Stomach (tissue), 8 donors: ENCODE measurements at regions not wholly inside any gene's neighbourhood (a gene's known extent, or its start where the extent isn't known, plus 50 kb on each side); places are given as distances from the start of the nearest gene placed in this dataset.

ENCODE experiments used
- DNase-seq, 2 donors: peaks; one replicate each; pipeline versions ENCODE4 v3.0.0 to v3.0.0-alpha.2; 2013 to 2019
- H3K27ac ChIP-seq, 5 donors: fragments of 200-600 bp in 4 of 5; sonication (generic) in 4 of 5; one replicate each; pipeline ENCODE4 v1.5.1; 2013 to 2019; ENCODE audit warnings: mild to moderate bottlenecking in 1 of 5, moderate library complexity in 1 of 5
- H3K27me3 ChIP-seq, 3 donors: fragments of 200-600 bp; sonication (generic); one replicate each; pipeline ENCODE4 v1.5.1; 2017 to 2019; ENCODE audit warnings: mixed run types in 1 of 3
- H3K36me3 ChIP-seq, 4 donors: fragments of 200-600 bp; sonication (generic); 1 replicate in 3 of 4; 2 replicates in 1 of 4; pipeline ENCODE4 v1.5.1; 2016 to 2019
- H3K4me1 ChIP-seq, 4 donors: fragments of 200-600 bp; sonication (generic); one replicate each; pipeline ENCODE4 v1.5.1; 2016 to 2019
- H3K4me3 ChIP-seq, 4 donors: fragments of 200-600 bp; sonication (generic) in 3 of 4; one replicate each; pipeline ENCODE4 v1.5.1; 2016 to 2019; ENCODE audit warnings: mild to moderate bottlenecking in 1 of 4
- H3K9me3 ChIP-seq, 4 donors: fragments of 200-600 bp; sonication (generic); one replicate each; pipeline ENCODE4 v1.5.1; 2016 to 2019
- EP300 ChIP-seq: sonication (generic); formaldehyde crosslinking; IDR thresholded peaks from one replicate; pipeline ENCODE4 v1.6.1; 2017; ENCODE audit warnings: antibody characterized with exemption
- POLR2A ChIP-seq, 4 donors: fragments of 450-650 bp; IDR thresholded peaks; one replicate each; pipeline ENCODE4 v1.6.1; 2016; ENCODE audit warnings: antibody characterized with exemption in 4 of 4, control low read depth in 2 of 4, mild to moderate bottlenecking in 1 of 4, moderate library complexity in 1 of 4
- POLR2AphosphoS5 ChIP-seq, 3 donors: sonication (generic); formaldehyde crosslinking; IDR thresholded peaks; one replicate each; pipeline ENCODE4 v1.6.1; 2016; ENCODE audit warnings: antibody characterized with exemption in 3 of 3
- WGBS, 5 donors: extraction: QIAGEN DNeasy Blood & Tissue Kit in 3 of 5; methylation state at CpG; one replicate each; pipeline versions ENCODE4 v1.1.5 to v1.1.7; 2013 to 2018; 5-methylcytosine and 5-hydroxymethylcytosine counted together
- intact Hi-C: fragments of 100-400 bp; cut with DNase I; formaldehyde crosslinking; loops from one replicate; pipeline ENCODE4 v1.15.1; 2023; ENCODE audit warnings: low total_unique reads
- TF ChIP-seq, protein P1 (sequence below), 7 experiments: fragments of 450-650 bp in 4 of 7; fragments of 200-600 bp in 3 of 7; sonication (generic) in 3 of 7; IDR thresholded peaks; one replicate each; pipeline ENCODE4 v1.5.1; 2016 to 2019; ENCODE audit warnings: antibody characterized with exemption in 7 of 7, control low read depth in 2 of 7, mild to moderate bottlenecking in 1 of 7
- donor health status: healthy with polysubstance abuse.
- donor health status: Bipolar disorder and iron deficiency.
- donor health status: healthy.

DNA sequence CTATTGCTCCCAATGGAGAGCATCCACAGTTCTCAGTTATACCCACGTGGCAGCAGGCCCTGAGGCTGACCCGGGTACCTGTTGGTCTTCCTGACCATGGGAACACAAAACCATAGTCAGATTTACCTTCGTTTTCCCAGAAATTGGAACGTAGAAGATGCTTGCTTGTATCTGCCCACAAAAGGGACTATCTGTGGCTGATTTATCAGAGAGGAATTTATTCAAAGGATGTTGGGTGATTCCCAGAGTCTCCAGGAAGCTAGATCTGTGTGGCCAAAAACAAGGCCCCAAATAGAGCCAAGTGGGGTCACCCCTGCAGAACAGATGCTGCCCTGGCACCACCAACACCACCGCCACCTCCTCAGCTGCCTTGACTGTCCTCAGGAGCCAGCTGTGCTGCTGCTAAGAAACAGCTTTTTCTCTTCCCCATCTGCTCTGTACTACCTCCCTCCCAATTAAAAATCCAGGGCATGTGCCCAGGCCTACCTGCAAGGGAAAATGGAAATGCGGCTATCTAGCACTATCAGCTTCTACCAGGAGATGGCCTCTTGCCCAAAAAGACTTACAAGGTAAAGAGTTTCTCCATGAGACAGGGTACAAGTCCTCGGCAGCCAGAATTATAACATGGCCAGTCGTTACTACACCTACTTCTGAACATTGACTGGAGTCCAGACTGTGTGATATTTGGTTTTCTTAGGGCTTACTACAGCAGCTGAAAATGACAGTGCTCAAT lies 128.6 kb upstream of the PLEKHG7 start:
- H3K9me3 ChIP-seq: no peaks in the 10 kb centered on the region
- no peak for TF ChIP-seq POLR2AphosphoS5 (IDR thresholded peaks at IDR 0.05)
- no peak for TF ChIP-seq POLR2A (IDR thresholded peaks at IDR 0.05)
- peaks cover 0 to 26% (median 9%) of the 10 kb centered on the region in 4 donors for H3K4me1 ChIP-seq
- no peaks in the 10 kb centered on the region for H3K27me3 ChIP-seq
- H3K27ac ChIP-seq: no peak overlapping the region
- DNase-seq: peak in 1 of 2 donors; percentile 37
- intact Hi-C loops: no loop called here
- H3K36me3 ChIP-seq: no peaks in the 10 kb centered on the region
- 64 to 87% (median 71%) methylated on average over 8 of the region's 8 CpGs for WGBS, 5 donors
- no peak overlapping the region for H3K4me3 ChIP-seq

DNA sequence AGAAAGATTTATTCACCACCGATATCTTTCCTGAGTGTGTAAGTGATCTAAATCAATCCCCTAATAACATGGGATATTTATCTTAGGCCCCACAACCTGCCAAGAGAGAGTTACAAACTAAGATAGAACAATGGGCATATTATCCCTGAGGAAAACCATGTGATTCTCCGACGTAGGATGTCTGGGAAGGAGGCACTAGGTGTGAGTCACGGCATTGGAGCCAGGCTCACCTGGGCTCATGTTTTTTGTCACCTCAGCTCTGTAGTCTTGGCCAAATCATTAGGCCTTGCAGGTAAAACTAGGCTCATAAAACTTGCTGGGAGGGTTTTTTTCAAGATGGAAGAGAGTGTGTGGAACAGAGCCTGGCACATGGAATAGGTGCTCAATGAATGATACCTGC lies 129.7 kb upstream of the PLEKHG7 start:
- H3K36me3 ChIP-seq: no peaks in the 10 kb centered on the region
- TF ChIP-seq, protein P1, sequence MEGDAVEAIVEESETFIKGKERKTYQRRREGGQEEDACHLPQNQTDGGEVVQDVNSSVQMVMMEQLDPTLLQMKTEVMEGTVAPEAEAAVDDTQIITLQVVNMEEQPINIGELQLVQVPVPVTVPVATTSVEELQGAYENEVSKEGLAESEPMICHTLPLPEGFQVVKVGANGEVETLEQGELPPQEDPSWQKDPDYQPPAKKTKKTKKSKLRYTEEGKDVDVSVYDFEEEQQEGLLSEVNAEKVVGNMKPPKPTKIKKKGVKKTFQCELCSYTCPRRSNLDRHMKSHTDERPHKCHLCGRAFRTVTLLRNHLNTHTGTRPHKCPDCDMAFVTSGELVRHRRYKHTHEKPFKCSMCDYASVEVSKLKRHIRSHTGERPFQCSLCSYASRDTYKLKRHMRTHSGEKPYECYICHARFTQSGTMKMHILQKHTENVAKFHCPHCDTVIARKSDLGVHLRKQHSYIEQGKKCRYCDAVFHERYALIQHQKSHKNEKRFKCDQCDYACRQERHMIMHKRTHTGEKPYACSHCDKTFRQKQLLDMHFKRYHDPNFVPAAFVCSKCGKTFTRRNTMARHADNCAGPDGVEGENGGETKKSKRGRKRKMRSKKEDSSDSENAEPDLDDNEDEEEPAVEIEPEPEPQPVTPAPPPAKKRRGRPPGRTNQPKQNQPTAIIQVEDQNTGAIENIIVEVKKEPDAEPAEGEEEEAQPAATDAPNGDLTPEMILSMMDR (IDR thresholded peaks at IDR 0.05): no peak
- no peak for TF ChIP-seq EP300
- TF ChIP-seq POLR2AphosphoS5 (IDR thresholded peaks at IDR 0.05): no peak
- TF ChIP-seq POLR2A (IDR thresholded peaks at IDR 0.05): no peak

DNA sequence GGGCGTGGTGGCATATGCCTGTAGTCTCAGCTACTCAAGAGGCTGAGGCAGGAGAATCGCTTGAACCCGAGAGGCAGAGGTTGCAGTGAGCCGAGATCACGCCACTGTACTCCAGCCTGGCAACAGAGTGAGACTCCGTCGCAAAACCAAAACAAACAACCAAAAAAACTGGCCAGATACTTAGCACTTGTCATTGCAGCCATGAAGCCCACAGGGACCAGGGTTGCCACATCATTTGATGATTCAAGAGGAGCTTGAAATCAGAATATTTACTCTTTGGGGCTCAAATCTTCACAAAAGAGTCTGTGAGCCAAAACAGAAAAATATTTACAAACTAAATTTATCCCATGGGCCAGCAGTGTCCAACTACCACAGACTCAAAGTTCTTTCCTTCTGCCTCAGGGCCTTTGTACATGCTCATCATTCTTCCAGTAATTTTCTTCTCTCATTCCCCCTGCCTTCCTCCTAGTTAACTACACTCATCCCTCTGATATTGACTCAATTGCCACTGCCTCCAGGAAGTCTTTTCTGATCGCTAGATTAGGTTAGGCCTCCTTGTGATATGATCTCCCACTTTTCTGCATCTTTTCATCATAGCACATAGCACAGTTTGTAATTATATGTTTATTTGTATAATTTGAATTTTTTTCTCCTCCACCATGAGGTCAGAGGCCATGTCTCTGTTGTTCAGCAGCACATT lies 130.8 kb upstream of the PLEKHG7 start:
- 86 to 93% (median 89%) methylated on average over 8 of the region's 8 CpGs for WGBS, 5 donors
- intact Hi-C loops: no loop called here
- TF ChIP-seq, protein P1 (IDR thresholded peaks at IDR 0.05): no peak
- no peak for TF ChIP-seq EP300
- no peak for TF ChIP-seq POLR2A (IDR thresholded peaks at IDR 0.05)
- TF ChIP-seq POLR2AphosphoS5 (IDR thresholded peaks at IDR 0.05): no peak

More for the DNA sequence above, 129.7 kb upstream of the PLEKHG7 start:
- no peak for DNase-seq
- intact Hi-C loops: no loop called here
- Histone ChIP-seq H3K4me1 (peaks cover 0 to 33% (median 9%) of the 10 kb centered on the region in 4 donors), H3K4me3 (no peak overlapping the region), H3K27me3 (no peaks in the 10 kb centered on the region), H3K9me3 (no peaks in the 10 kb centered on the region), H3K27ac (no peak overlapping the region)
- 39 to 62% (median 50%) methylated on average over 4 of the region's 4 CpGs for WGBS, 5 donors

DNA sequence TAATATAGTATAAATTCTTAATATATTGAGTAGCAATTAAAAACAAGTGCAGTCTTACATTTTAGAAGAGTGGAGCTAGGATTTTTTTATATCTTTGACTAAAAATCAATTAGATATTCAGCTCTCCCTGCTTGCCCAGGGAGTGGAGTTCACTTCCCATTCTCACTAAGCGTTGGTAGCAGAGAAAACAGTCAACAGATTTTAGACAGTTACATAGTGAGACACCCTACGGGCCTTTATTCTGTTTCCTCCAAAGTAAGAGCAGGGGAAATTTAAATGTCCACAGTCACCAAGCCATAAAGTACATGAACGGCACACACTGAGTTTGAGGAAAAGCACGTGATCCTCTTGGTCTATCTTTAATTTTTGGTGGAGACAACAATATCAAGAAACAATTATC lies 131.6 kb upstream of the PLEKHG7 start:
- Histone ChIP-seq H3K4me3 (no peak overlapping the region), H3K36me3 (no peaks in the 10 kb centered on the region), H3K27ac (no peak overlapping the region), H3K4me1 (peaks cover 0 to 33% (median 9%) of the 10 kb centered on the region in 4 donors), H3K9me3 (no peaks in the 10 kb centered on the region), H3K27me3 (no peaks in the 10 kb centered on the region)
- intact Hi-C loops: no loop called here
- TF ChIP-seq, protein P1 (IDR thresholded peaks at IDR 0.05): no peak
- TF ChIP-seq POLR2AphosphoS5 (IDR thresholded peaks at IDR 0.05) (no peak), EP300 (no peak), POLR2A (IDR thresholded peaks at IDR 0.05) (no peak)
- WGBS, 5 donors: 74 to 86% (median 81%) methylated on average over 4 of the region's 4 CpGs
- no peak for DNase-seq

More for the DNA sequence above, 130.8 kb upstream of the PLEKHG7 start:
- no peak for DNase-seq
- Histone ChIP-seq H3K9me3 (no peaks in the 10 kb centered on the region), H3K4me1 (peaks cover 0 to 33% (median 9%) of the 10 kb centered on the region in 4 donors), H3K36me3 (no peaks in the 10 kb centered on the region), H3K27ac (no peak overlapping the region), H3K4me3 (no peak overlapping the region), H3K27me3 (no peaks in the 10 kb centered on the region)
